ENCODE measurements at regions not wholly inside any gene's neighbourhood (a gene's known extent, or its start where the extent isn't known, plus 50 kb on each side); places are given as distances from the start of the nearest gene placed in this dataset.

DNA sequence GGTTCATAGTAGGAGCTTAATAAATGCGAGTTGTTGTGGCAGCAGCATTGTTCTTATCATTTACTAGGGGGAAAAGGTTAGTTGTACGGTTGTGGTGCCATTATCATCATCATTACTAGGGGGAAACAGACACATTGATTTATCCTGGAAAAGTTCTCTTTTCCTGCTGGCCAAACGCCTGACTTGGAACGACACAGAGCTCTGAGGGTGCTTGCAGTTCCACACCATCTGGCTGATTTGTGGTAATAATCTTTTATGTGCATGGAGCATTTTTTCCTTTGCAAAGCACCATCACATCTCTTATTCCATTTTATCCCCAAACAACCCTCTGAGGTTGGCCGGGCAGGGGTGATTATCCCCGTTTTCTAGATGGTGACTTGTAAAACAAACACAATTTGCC, 219.4 kb downstream of the BUB3 start:
- Mint-ChIP-seq H3K36me3 (ENCODE audit: insufficient read depth) (no peaks in the 10 kb centered on the region), H3K4me3 (ENCODE audit: low read depth) (no peak overlapping the region), H3K9me3 (ENCODE audit: low read depth) (peaks cover 5% of the 10 kb centered on the region), H3K4me1 (ENCODE audit: low read depth) (peaks cover 3% of the 10 kb centered on the region), H3K27me3 (no peaks in the 10 kb centered on the region), H3K27ac (no peak overlapping the region)
- no peak for DNase-seq (ENCODE audit: low spot score, unreplicated experiment)
- TF ChIP-seq, protein P1, sequence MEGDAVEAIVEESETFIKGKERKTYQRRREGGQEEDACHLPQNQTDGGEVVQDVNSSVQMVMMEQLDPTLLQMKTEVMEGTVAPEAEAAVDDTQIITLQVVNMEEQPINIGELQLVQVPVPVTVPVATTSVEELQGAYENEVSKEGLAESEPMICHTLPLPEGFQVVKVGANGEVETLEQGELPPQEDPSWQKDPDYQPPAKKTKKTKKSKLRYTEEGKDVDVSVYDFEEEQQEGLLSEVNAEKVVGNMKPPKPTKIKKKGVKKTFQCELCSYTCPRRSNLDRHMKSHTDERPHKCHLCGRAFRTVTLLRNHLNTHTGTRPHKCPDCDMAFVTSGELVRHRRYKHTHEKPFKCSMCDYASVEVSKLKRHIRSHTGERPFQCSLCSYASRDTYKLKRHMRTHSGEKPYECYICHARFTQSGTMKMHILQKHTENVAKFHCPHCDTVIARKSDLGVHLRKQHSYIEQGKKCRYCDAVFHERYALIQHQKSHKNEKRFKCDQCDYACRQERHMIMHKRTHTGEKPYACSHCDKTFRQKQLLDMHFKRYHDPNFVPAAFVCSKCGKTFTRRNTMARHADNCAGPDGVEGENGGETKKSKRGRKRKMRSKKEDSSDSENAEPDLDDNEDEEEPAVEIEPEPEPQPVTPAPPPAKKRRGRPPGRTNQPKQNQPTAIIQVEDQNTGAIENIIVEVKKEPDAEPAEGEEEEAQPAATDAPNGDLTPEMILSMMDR (IDR thresholded peaks at IDR 0.05; ENCODE audit: unreplicated experiment), result no peak

DNA sequence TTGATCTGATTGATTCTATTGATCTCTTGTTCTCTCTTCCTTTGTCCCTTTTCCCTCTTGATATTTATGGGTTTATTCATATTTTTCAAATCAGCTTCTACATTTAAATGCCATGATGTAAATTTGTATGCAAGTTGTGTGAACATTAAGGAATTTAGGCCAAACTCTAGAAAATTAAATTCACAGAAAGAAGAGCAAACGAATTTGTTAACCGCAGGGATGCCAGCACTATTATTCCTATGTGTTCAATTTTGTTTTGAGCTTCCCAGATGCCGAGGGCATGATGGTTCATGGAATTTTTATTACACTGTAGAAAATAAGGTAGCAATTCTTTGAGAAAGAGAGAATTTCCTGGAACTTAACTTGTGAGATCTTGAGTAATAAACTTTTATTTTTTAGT, 220.9 kb downstream of the BUB3 start:
- TF ChIP-seq, protein P1 (IDR thresholded peaks at IDR 0.05; ENCODE audit: unreplicated experiment), result no peak
- Mint-ChIP-seq H3K36me3 (ENCODE audit: insufficient read depth) (no peaks in the 10 kb centered on the region), H3K9me3 (ENCODE audit: low read depth) (peaks cover under 1% of the 10 kb centered on the region), H3K4me1 (ENCODE audit: low read depth) (peaks cover 5% of the 10 kb centered on the region), H3K4me3 (ENCODE audit: low read depth) (no peak overlapping the region), H3K27me3 (no peaks in the 10 kb centered on the region), H3K27ac (no peak overlapping the region)
- no peak for DNase-seq (ENCODE audit: low spot score, unreplicated experiment)

DNA sequence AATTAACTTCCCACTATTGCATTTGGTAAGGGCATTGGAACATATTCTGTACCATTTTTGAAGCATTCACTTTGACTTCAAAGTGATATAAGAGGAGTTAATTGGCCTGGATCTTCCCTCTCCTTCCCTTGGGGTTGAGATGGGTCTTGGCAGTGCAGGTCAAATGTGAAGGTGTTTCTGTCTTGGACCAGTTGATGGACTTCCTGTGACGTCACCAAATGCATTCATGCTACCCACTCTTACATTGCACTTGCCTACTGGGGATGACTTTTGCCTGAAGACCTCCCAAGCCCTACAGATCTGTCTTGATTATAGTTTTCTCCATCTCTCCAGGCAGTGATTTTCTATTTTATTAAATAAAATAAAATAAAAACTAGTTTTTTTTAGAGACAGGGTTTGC, 221.5 kb downstream of the BUB3 start:
- no peaks in the 10 kb centered on the region for H3K27me3 Mint-ChIP-seq
- TF ChIP-seq, protein P1 (IDR thresholded peaks at IDR 0.05; ENCODE audit: unreplicated experiment), result no peak
- H3K27ac Mint-ChIP-seq, result no peak overlapping the region
- no peaks in the 10 kb centered on the region for H3K36me3 Mint-ChIP-seq (ENCODE audit: insufficient read depth)
- H3K4me3 Mint-ChIP-seq (ENCODE audit: low read depth), result no peak overlapping the region
- DNase-seq (ENCODE audit: low spot score, unreplicated experiment), result no peak
- H3K4me1 Mint-ChIP-seq (ENCODE audit: low read depth), result peaks cover 5% of the 10 kb centered on the region
- H3K9me3 Mint-ChIP-seq (ENCODE audit: low read depth), result no peaks in the 10 kb centered on the region

DNA sequence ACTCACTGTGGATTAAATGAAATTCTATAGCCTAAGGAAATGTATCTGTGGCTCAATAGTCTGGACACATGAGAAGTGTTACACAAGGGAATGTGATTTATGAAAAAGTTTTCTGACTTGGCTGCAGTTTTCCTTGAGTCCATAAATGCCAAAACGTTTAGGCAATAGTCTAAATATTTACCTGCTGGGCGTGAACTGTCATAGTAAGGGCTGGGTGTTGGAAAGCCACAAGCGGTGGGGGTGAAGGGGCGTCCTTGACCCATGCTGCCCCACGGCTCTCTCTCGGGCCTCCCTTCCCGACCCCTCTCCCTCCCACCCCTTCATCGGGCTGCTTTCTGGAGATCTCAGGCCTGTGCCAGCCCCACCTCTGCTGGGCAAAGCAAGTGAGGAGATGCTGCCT, 223.7 kb downstream of the BUB3 start:
- peak overlapping the region; percentile 1 for H3K27ac Mint-ChIP-seq
- peaks cover 9% of the 10 kb centered on the region for H3K27me3 Mint-ChIP-seq
- no peak for DNase-seq (ENCODE audit: low spot score, unreplicated experiment)
- TF ChIP-seq, protein P1 (IDR thresholded peaks at IDR 0.05; ENCODE audit: unreplicated experiment), result no peak
- no peaks in the 10 kb centered on the region for H3K36me3 Mint-ChIP-seq (ENCODE audit: insufficient read depth)
- H3K4me1 Mint-ChIP-seq (ENCODE audit: low read depth), result peaks cover 5% of the 10 kb centered on the region
- no peaks in the 10 kb centered on the region for H3K9me3 Mint-ChIP-seq (ENCODE audit: low read depth)
- H3K4me3 Mint-ChIP-seq (ENCODE audit: low read depth), result no peak overlapping the region

DNA sequence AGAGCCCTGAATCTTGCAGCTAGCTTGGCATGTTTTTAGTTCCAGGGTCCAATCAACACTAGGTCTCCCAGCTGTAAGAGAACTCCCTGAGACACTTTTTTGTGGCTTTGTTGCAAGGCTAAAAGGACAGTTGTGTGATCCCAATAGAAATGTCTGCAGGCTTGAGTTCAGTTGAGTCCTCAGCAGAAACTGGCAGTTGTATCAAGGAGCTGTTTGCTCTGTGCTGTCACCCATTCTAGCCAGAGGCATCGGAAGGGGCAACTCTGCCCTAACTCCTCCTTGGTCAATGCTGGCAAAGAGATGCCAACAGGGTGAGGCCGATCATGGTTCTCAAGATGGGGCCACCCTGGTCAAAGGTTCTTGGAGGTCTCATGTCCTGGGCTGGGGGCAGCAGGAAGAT, 224.1 kb downstream of the BUB3 start:
- Mint-ChIP-seq H3K4me1 (ENCODE audit: low read depth) (peaks cover 5% of the 10 kb centered on the region), H3K27ac (no peak overlapping the region), H3K9me3 (ENCODE audit: low read depth) (no peaks in the 10 kb centered on the region), H3K36me3 (ENCODE audit: insufficient read depth) (no peaks in the 10 kb centered on the region), H3K27me3 (peaks cover 11% of the 10 kb centered on the region), H3K4me3 (ENCODE audit: low read depth) (no peak overlapping the region)
- no peak for DNase-seq (ENCODE audit: low spot score, unreplicated experiment)
- TF ChIP-seq, protein P1 (IDR thresholded peaks at IDR 0.05; ENCODE audit: unreplicated experiment), result no peak

All from progenitor cell of endocrine pancreas (in vitro differentiated cells).